ENCODE measurements at regions not wholly inside any gene's neighbourhood (a gene's known extent, or its start where the extent isn't known, plus 50 kb on each side); places are given as distances from the start of the nearest gene placed in this dataset.

- Histone ChIP-seq H3K36me3 (no peaks in the 10 kb centered on the region), H3K4me1 (no peaks in the 10 kb centered on the region), H3K27ac (no peak overlapping the region), H3K4me3 (no peak overlapping the region), H3K9me3 (peaks cover 0 to 59% (median 49%) of the 10 kb centered on the region in 8 donors), H3K27me3 (replicated peaks in 1 of 7) (no peaks in the 10 kb centered on the region)
- TF ChIP-seq CTCF (IDR thresholded peaks at IDR 0.05 in 8 of 11, conservative IDR thresholded peaks at IDR 0.05 in 3 of 11) = no peak
- TF ChIP-seq POLR2A (IDR thresholded peaks at IDR 0.05) = no peak
- TF ChIP-seq POLR2AphosphoS5 (IDR thresholded peaks at IDR 0.05) = no peak
- no peak for DNase-seq
- intact Hi-C loops (cut with DNase I; ENCODE audit: low total_unique reads) = no loop called here
Observed at GRCh38 chr5:124383693-124384092, 362.7 kb downstream of the ZNF608 start.

GRCh38 chr5:124377386-124377785 is 369.1 kb downstream of the ZNF608 start:
- Histone ChIP-seq H3K36me3 (no peaks in the 10 kb centered on the region), H3K27ac (no peak overlapping the region), H3K4me1 (no peaks in the 10 kb centered on the region), H3K27me3 (replicated peaks in 1 of 7) (no peaks in the 10 kb centered on the region), H3K9me3 (peaks cover 0 to 40% (median 19%) of the 10 kb centered on the region in 8 donors), H3K4me3 (no peak overlapping the region)
- no peak for DNase-seq
- intact Hi-C loops (cut with DNase I; ENCODE audit: low total_unique reads) = no loop called here
- TF ChIP-seq CTCF (IDR thresholded peaks at IDR 0.05 in 8 of 11, conservative IDR thresholded peaks at IDR 0.05 in 3 of 11) (no peak), POLR2A (IDR thresholded peaks at IDR 0.05) (no peak), POLR2AphosphoS5 (IDR thresholded peaks at IDR 0.05) (no peak)
- WGBS, 5 donors = 83 to 100% (median 90%) methylated on average over 1 of the region's 1 CpG

- intact Hi-C loops (cut with DNase I; ENCODE audit: low total_unique reads) = no loop called here
- no peak for TF ChIP-seq CTCF (IDR thresholded peaks at IDR 0.05 in 8 of 11, conservative IDR thresholded peaks at IDR 0.05 in 3 of 11)
- no peak for TF ChIP-seq POLR2AphosphoS5 (IDR thresholded peaks at IDR 0.05)
- no peak for TF ChIP-seq POLR2A (IDR thresholded peaks at IDR 0.05)
- Histone ChIP-seq H3K36me3 (no peaks in the 10 kb centered on the region), H3K9me3 (peaks cover 0 to 32% (median 7%) of the 10 kb centered on the region in 8 donors), H3K4me1 (no peaks in the 10 kb centered on the region), H3K27me3 (replicated peaks in 1 of 7) (no peaks in the 10 kb centered on the region), H3K4me3 (no peak overlapping the region), H3K27ac (no peak overlapping the region)
- WGBS, 5 donors = 83 to 93% (median 84%) methylated on average over 3 of the region's 3 CpGs
- no peak for DNase-seq
Observed at GRCh38 chr5:124373883-124374282, 372.6 kb downstream of the ZNF608 start.

GRCh38 chr5:124372457-124372856 is 374.0 kb downstream of the ZNF608 start:
- 81 to 90% (median 84%) methylated on average over 4 of the region's 4 CpGs for WGBS, 5 donors
- H3K27ac ChIP-seq = no peak overlapping the region
- no peaks in the 10 kb centered on the region for H3K4me1 ChIP-seq
- DNase-seq = no peak
- intact Hi-C loops (cut with DNase I; ENCODE audit: low total_unique reads) = no loop called here
- H3K27me3 ChIP-seq (replicated peaks in 1 of 7) = no peaks in the 10 kb centered on the region
- peaks cover 0 to 37% (median 7%) of the 10 kb centered on the region in 8 donors for H3K9me3 ChIP-seq
- TF ChIP-seq POLR2AphosphoS5 (IDR thresholded peaks at IDR 0.05) (no peak), CTCF (IDR thresholded peaks at IDR 0.05 in 8 of 11, conservative IDR thresholded peaks at IDR 0.05 in 3 of 11) (no peak), POLR2A (IDR thresholded peaks at IDR 0.05) (no peak)
- H3K4me3 ChIP-seq = no peak overlapping the region
- H3K36me3 ChIP-seq = no peaks in the 10 kb centered on the region

Measured in spleen (tissue), 11 donors.